ENCODE measurements at regions not wholly inside any gene's neighbourhood (a gene's known extent, or its start where the extent isn't known, plus 50 kb on each side); places are given as distances from the start of the nearest gene placed in this dataset.

DNA sequence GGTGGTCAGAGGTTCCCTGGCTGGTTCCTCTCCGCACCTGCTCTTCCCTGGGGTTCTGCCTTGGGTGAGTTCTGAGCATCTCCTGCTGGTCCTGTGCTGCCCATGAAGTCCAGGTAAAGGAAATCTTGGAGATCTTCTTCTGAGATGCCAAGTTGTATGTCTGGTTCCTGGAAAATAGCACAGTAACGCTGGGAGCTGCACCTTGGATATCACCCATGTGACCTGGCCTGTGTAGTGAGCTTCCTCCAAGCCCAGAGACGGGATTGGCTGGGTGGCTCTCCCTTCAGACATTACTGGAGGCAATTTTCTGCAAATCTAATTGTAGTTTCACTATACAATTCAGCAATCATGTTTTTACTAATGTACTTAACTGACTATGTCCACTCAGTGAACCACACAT lies 1281.1 kb downstream of the TMEM121 start:
- TF ChIP-seq EZH2phosphoT487 (IDR thresholded peaks at IDR 0.05; ENCODE audit: insufficient read depth, low read depth) (no peak), EZH2 (IDR thresholded peaks at IDR 0.05; ENCODE audit: insufficient read depth, poor library complexity, severe bottlenecking) (no peak)
